ENCODE measurements at regions not wholly inside any gene's neighbourhood (a gene's known extent, or its start where the extent isn't known, plus 50 kb on each side); places are given as distances from the start of the nearest gene placed in this dataset.

DNA sequence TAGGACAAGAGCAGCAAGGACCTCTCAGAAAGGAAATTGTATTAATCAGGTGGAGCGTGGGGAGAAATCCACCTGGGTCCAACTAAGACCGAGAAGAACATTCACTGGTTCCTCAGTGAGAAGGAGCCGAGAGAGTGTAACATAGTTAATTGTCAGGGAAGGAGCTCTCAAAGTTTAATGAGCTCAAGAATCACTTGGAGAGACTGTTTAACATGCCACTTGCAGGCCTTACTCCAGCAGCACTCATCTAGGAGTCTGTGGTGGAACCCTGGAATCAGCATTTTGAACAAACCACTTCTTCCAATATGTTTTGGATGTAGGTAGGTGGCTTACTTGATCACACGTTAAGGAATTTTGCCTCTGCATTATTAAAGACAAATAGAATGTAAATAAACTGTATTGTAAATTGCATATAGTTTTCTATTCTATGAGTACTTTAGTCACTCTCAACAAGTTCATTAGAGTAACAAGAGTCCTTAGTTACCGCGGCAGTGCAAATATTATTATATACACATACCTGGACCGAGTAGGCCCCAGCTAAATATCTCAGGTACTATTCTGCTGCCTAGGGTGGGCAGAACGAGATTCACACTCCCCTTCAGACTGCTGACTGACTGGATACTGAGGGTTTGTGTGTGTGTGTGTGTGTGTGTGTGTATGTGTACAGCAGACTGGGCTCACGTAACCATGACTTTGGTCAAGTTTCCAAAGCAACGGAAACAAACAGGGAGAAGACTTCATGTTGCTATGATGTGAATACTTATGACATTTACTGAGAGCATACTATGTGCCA, 203.2 kb upstream of the USP24 start:
- WGBS, 2 experiments (ENCODE audit: extremely low coverage in 1 of 2, insufficient coverage in 1 of 2, insufficient read length in 1 of 2, insufficient replicate concordance in 2 of 2, low coverage in 1 of 2, low lambda C conversion rate in 2 of 2, missing lambda C conversion rate in 1 of 2) = 83% methylated on average over 10 of the region's 10 CpGs; no CpG with 5 or more reads in 1 of the 2 experiments
- POLR2A ChIA-PET (ENCODE audit: partially characterized antibody) = no interaction called here
- no peaks in the 10 kb centered on the region for H4K20me1 ChIP-seq (replicated peaks in 1 of 2; ENCODE audit: control insufficient read depth in 1 of 2, insufficient read depth in 2 of 2, low read length in 2 of 2)

More for the DNA sequence above, 203.2 kb upstream of the USP24 start:
- H3K79me1 ChIP-seq (ENCODE audit: low read depth, low read length) = no peaks in the 10 kb centered on the region
- no peak overlapping the region for H2AK5ac ChIP-seq (ENCODE audit: low read depth, low read length)
- no peaks in the 10 kb centered on the region for H3K36me3 ChIP-seq (ENCODE audit: control insufficient read depth in 2 of 4, insufficient read depth in 4 of 4, low read length in 3 of 4)
- no peaks in the 10 kb centered on the region for H3K79me2 ChIP-seq (ENCODE audit: control insufficient read depth in 1 of 2, insufficient read depth in 2 of 2, low read length in 2 of 2)
- H4K91ac ChIP-seq (replicated peaks; ENCODE audit: insufficient read length, low read length) = no peak overlapping the region
- CTCF ChIA-PET (ENCODE audit: partially characterized antibody) = interaction anchor here (1.0 kb wide), 1 partner anchor 42 kb away, joined by 4 read pairs; no protein-coding TSS in a partner anchor
- H3K9ac ChIP-seq (replicated peaks in 1 of 4; ENCODE audit: extremely low read depth in 1 of 4, low read depth in 3 of 4, low read length in 3 of 4) = no peak overlapping the region
- no peak overlapping the region for H3K18ac ChIP-seq (ENCODE audit: extremely low read depth, low read length)
- no peak overlapping the region for H3K14ac ChIP-seq (ENCODE audit: insufficient read length)
- no peak overlapping the region for H3K4me2 ChIP-seq (ENCODE audit: insufficient read depth in 1 of 2, low read depth in 2 of 2, low read length in 2 of 2)
- no peak overlapping the region for H2BK5ac ChIP-seq (ENCODE audit: low read depth, low read length)
- H2BK15ac ChIP-seq (ENCODE audit: low read length) = no peak overlapping the region
- no peak overlapping the region for H2AFZ ChIP-seq (ENCODE audit: low read length)
- no peak overlapping the region for H3K27ac ChIP-seq (ENCODE audit: low read depth, low read length)
- H4K5ac ChIP-seq (ENCODE audit: insufficient read length, low read depth, low read length) = no peak overlapping the region
- no peak overlapping the region for H3K4me3 ChIP-seq (ENCODE audit: extremely low read depth in 1 of 4, insufficient read depth in 2 of 4, low read depth in 3 of 4, low read length in 4 of 4)
- no peak for DNase-seq (ENCODE audit: low read depth in 1 of 2, low spot score in 2 of 2)
- H3K9me3 ChIP-seq (ENCODE audit: insufficient read depth in 2 of 2, low read depth in 1 of 2, low read length in 1 of 2) = no peaks in the 10 kb centered on the region
- H3K4me1 ChIP-seq (replicated peaks in 1 of 4; ENCODE audit: control insufficient read depth in 3 of 4, insufficient read depth in 4 of 4, low read length in 3 of 4) = no peaks in the 10 kb centered on the region
- H3K4ac ChIP-seq (replicated peaks; ENCODE audit: insufficient read length, low read depth, low read length) = no peak overlapping the region
- H2BK120ac ChIP-seq (replicated peaks; ENCODE audit: low read depth, low read length) = no peak overlapping the region
- no peak overlapping the region for H2BK12ac ChIP-seq (ENCODE audit: low read depth, low read length)
- no peak for FAIRE-seq
- no peaks in the 10 kb centered on the region for H3K27me3 ChIP-seq (replicated peaks in 1 of 4; ENCODE audit: control insufficient read depth in 3 of 4, extremely low read depth in 1 of 4, insufficient read depth in 3 of 4, low read length in 3 of 4)
- H3K23me2 ChIP-seq (ENCODE audit: low read depth, low read length) = no peaks in the 10 kb centered on the region
- no peak overlapping the region for H3K23ac ChIP-seq (ENCODE audit: insufficient read length)
- H3K56ac ChIP-seq (replicated peaks; ENCODE audit: insufficient read length, low read depth, low read length) = no peak overlapping the region
- H4K8ac ChIP-seq (ENCODE audit: extremely low read depth, insufficient read depth, low read length) = no peak overlapping the region
- TF ChIP-seq TEAD4 (IDR thresholded peaks at IDR 0.05; ENCODE audit: low read depth, low read length) (no peak), NRF1 (IDR thresholded peaks at IDR 0.05; ENCODE audit: low read depth, low read length) (no peak), CBX8 (IDR thresholded peaks at IDR 0.05; ENCODE audit: borderline replicate concordance, low read depth, low read length) (no peak), GABPA (IDR thresholded peaks at IDR 0.05; ENCODE audit: borderline replicate concordance, insufficient read depth, low read length) (no peak), USF2 (IDR thresholded peaks at IDR 0.05; ENCODE audit: low read length) (no peak), HDAC6 (IDR thresholded peaks at IDR 0.05; ENCODE audit: low read depth, low read length) (no peak), POLR2AphosphoS5 (IDR thresholded peaks at IDR 0.05; ENCODE audit: low read depth, low read length) (no peak), POLR2A (IDR thresholded peaks at IDR 0.05; ENCODE audit: control extremely low read depth in 1 of 2, low read depth in 2 of 2, low read length in 2 of 2) (no peak)
- no peak overlapping the region for H2BK20ac ChIP-seq (ENCODE audit: low read length)
